ENCODE measurements at regions not wholly inside any gene's neighbourhood (a gene's known extent, or its start where the extent isn't known, plus 50 kb on each side); places are given as distances from the start of the nearest gene placed in this dataset.

DNA sequence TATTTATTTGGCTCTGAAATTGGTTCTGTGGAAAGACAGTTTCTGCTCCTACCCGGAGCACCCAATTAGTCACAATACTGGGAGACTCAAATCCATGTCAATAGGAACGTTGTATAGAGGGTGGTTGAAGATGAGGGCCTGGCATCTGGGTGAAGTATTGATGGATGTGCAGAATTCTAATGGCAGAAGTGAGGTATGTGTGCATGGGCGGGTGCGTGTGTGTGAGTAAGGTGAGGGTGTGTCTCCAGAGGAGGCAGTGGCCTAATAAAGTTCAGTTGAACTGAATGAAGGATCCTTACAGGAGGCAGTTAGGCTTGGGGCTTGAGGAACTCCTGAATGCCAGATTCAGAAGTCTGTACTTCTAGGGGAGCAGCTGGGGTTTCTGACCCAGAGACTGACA, 71.8 kb upstream of the B3GAT1 start:
- TF ChIP-seq, protein P1, sequence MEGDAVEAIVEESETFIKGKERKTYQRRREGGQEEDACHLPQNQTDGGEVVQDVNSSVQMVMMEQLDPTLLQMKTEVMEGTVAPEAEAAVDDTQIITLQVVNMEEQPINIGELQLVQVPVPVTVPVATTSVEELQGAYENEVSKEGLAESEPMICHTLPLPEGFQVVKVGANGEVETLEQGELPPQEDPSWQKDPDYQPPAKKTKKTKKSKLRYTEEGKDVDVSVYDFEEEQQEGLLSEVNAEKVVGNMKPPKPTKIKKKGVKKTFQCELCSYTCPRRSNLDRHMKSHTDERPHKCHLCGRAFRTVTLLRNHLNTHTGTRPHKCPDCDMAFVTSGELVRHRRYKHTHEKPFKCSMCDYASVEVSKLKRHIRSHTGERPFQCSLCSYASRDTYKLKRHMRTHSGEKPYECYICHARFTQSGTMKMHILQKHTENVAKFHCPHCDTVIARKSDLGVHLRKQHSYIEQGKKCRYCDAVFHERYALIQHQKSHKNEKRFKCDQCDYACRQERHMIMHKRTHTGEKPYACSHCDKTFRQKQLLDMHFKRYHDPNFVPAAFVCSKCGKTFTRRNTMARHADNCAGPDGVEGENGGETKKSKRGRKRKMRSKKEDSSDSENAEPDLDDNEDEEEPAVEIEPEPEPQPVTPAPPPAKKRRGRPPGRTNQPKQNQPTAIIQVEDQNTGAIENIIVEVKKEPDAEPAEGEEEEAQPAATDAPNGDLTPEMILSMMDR (IDR thresholded peaks at IDR 0.05), result no peak
- no peak for TF ChIP-seq POLR2A (IDR thresholded peaks at IDR 0.05)

Measured in adrenal gland (tissue), 5 donors.